H1 (cell line): ENCODE measurements at regions not wholly inside any gene's neighbourhood (a gene's known extent, or its start where the extent isn't known, plus 50 kb on each side); places are given as distances from the start of the nearest gene placed in this dataset.

Source experiments
- CTCF ChIA-PET: fragments of 300-600 bp; sonication (Branson Sonifier 250); formaldehyde crosslinking; loops from one replicate; lab custom pipeline; 2021; ENCODE audit not compliant: partially characterized antibody; lab: Charles Lee
- POLR2A ChIA-PET: fragments of 300-600 bp; sonication (Branson Sonifier 250); formaldehyde crosslinking; loops from one replicate; lab custom pipeline; 2021; ENCODE audit warnings: inconsistent platforms; ENCODE audit not compliant: partially characterized antibody; lab: Charles Lee
- DNase-seq, 2 experiments: peaks; one replicate each; pipeline versions ENCODE4 v3.0.0 to v3.0.0-alpha.2; 2010 to 2022; ENCODE audit warnings: low spot score in 2 of 2, low read depth in 1 of 2, mixed read lengths in 1 of 2
- FAIRE-seq: peaks from 2 replicates; lab custom pipeline; 2011; peaks lifted over from hg19 to GRCh38; lab: Jason Lieb, UNC
- H2AFZ ChIP-seq: 2 replicates; pipeline ENCODE4 v1.8.1; 2012; ENCODE audit warnings: low read length, inconsistent platforms
- H2AK5ac ChIP-seq: 2 replicates; pipeline ENCODE4 v1.6.1; 2013; ENCODE audit warnings: low read depth, low read length
- H2BK120ac ChIP-seq: replicated peaks from 2 replicates; pipeline ENCODE3; 2013; ENCODE audit warnings: low read depth, low read length, inconsistent platforms
- H2BK12ac ChIP-seq: 2 replicates; pipeline ENCODE4 v1.6.1; 2013; ENCODE audit warnings: low read depth, low read length
- H2BK15ac ChIP-seq: 2 replicates; pipeline ENCODE4 v1.6.1; 2013; ENCODE audit warnings: low read length
- H2BK20ac ChIP-seq: 2 replicates; pipeline ENCODE4 v1.6.1; 2013; ENCODE audit warnings: low read length
- H2BK5ac ChIP-seq: 2 replicates; pipeline ENCODE4 v1.6.1; 2013; ENCODE audit warnings: low read depth, low read length
- H3K14ac ChIP-seq: 2 replicates; pipeline ENCODE4 v1.6.1; 2013; ENCODE audit warnings: inconsistent platforms; ENCODE audit not compliant: insufficient read length
- H3K18ac ChIP-seq: 2 replicates; pipeline ENCODE4 v1.6.1; 2013; ENCODE audit warnings: low read length; ENCODE audit errors: extremely low read depth
- H3K23ac ChIP-seq: 2 replicates; pipeline ENCODE4 v1.6.1; 2013; ENCODE audit warnings: inconsistent platforms; ENCODE audit not compliant: insufficient read length
- H3K23me2 ChIP-seq: 2 replicates; pipeline ENCODE4 v1.6.1; 2013; ENCODE audit warnings: low read depth, low read length
- H3K27ac ChIP-seq: 2 replicates; pipeline ENCODE4 v1.6.1; 2011; ENCODE audit warnings: low read depth, low read length, inconsistent platforms
- H3K27me3 ChIP-seq, 4 experiments: replicated peaks in 1 of 4; 1 replicate in 1 of 4; 2 replicates in 3 of 4; pipeline versions ENCODE4 v1.6.1 to v1.8.1; 2011 to 2013; ENCODE audit warnings: low read length in 3 of 4, mild to moderate bottlenecking in 3 of 4, inconsistent platforms in 2 of 4, mixed read lengths in 2 of 4, moderate library complexity in 1 of 4; ENCODE audit not compliant: control insufficient read depth in 3 of 4, insufficient read depth in 3 of 4; ENCODE audit errors: extremely low read depth in 1 of 4
- H3K36me3 ChIP-seq, 4 experiments: 2 replicates each; pipeline versions ENCODE4 v1.6.1 to v1.8.1; 2011 to 2013; ENCODE audit warnings: mild to moderate bottlenecking in 4 of 4, low read length in 3 of 4, moderate library complexity in 2 of 4, control low read depth in 1 of 4, inconsistent platforms in 1 of 4; ENCODE audit not compliant: insufficient read depth in 4 of 4, control insufficient read depth in 2 of 4
- H3K4ac ChIP-seq: replicated peaks from 2 replicates; pipeline ENCODE3; 2013; ENCODE audit warnings: low read length, low read depth, mixed read lengths, inconsistent platforms; ENCODE audit not compliant: insufficient read length
- H3K4me1 ChIP-seq, 4 experiments: replicated peaks in 1 of 4; 1 replicate in 1 of 4; 2 replicates in 3 of 4; pipeline versions ENCODE4 v1.6.1 to v1.8.1; 2011 to 2013; ENCODE audit warnings: low read length in 3 of 4, inconsistent platforms in 2 of 4, mixed read lengths in 1 of 4; ENCODE audit not compliant: insufficient read depth in 4 of 4, control insufficient read depth in 3 of 4
- H3K4me2 ChIP-seq, 2 experiments: 2 replicates each; pipeline versions ENCODE4 v1.6.1 to v1.8.1; 2011 to 2013; ENCODE audit warnings: low read depth in 2 of 2, low read length in 2 of 2, control low read depth in 1 of 2, inconsistent platforms in 1 of 2, mild to moderate bottlenecking in 1 of 2; ENCODE audit not compliant: insufficient read depth in 1 of 2
- H3K4me3 ChIP-seq, 4 experiments: fragments of 200-600, 300-600 bp in 1 of 4; sonication (generic), shearing (Covaris generic), sonication (Bioruptor Twin) in 1 of 4; 2 replicates each; pipeline versions ENCODE4 v1.5.1 to v1.8.1; 2011 to 2016; ENCODE audit warnings: low read length in 4 of 4, low read depth in 3 of 4, control low read depth in 2 of 4, inconsistent platforms in 2 of 4, mild to moderate bottlenecking in 2 of 4, mixed read lengths in 1 of 4, moderate library complexity in 1 of 4; ENCODE audit not compliant: insufficient read depth in 2 of 4; ENCODE audit errors: extremely low read depth in 1 of 4
- H3K56ac ChIP-seq: replicated peaks from 2 replicates; pipeline ENCODE3; 2013; ENCODE audit warnings: low read depth, mild to moderate bottlenecking, mixed read lengths, low read length, inconsistent platforms; ENCODE audit not compliant: insufficient read length
- H3K79me1 ChIP-seq: 2 replicates; pipeline ENCODE4 v1.6.1; 2013; ENCODE audit warnings: low read depth, low read length, control low read depth
- H3K79me2 ChIP-seq, 2 experiments: 2 replicates each; pipeline versions ENCODE4 v1.6.1 to v1.8.1; 2012 to 2013; ENCODE audit warnings: low read length in 2 of 2, mild to moderate bottlenecking in 2 of 2, inconsistent platforms in 1 of 2; ENCODE audit not compliant: insufficient read depth in 2 of 2, control insufficient read depth in 1 of 2
- H3K9ac ChIP-seq, 4 experiments: replicated peaks in 1 of 4; 1 replicate in 1 of 4; 2 replicates in 3 of 4; pipeline versions ENCODE4 v1.6.1 to v1.8.1; 2011 to 2013; ENCODE audit warnings: low read depth in 3 of 4, low read length in 3 of 4, control low read depth in 2 of 4, mild to moderate bottlenecking in 2 of 4, moderate library complexity in 2 of 4, inconsistent platforms in 1 of 4; ENCODE audit errors: extremely low read depth in 1 of 4
- H3K9me3 ChIP-seq, 2 experiments: 2 replicates each; pipeline versions ENCODE4 v1.6.1 to v1.8.1; 2012 to 2013; ENCODE audit warnings: mild to moderate bottlenecking in 2 of 2, moderate library complexity in 2 of 2, control low read depth in 1 of 2, inconsistent platforms in 1 of 2, low read depth in 1 of 2, low read length in 1 of 2, mixed read lengths in 1 of 2; ENCODE audit not compliant: insufficient read depth in 2 of 2
- H4K20me1 ChIP-seq, 2 experiments: replicated peaks in 1 of 2; 2 replicates each; pipeline versions ENCODE3 to v1.8.1; 2011 to 2013; ENCODE audit warnings: inconsistent platforms in 2 of 2, low read length in 2 of 2, mild to moderate bottlenecking in 1 of 2; ENCODE audit not compliant: insufficient read depth in 2 of 2, control insufficient read depth in 1 of 2
- H4K5ac ChIP-seq: 2 replicates; pipeline ENCODE4 v1.6.1; 2013; ENCODE audit warnings: low read length, low read depth, mixed read lengths, inconsistent platforms; ENCODE audit not compliant: insufficient read length
- H4K8ac ChIP-seq: 2 replicates; pipeline ENCODE4 v1.8.0; 2013; ENCODE audit warnings: mild to moderate bottlenecking, moderate library complexity, low read length, inconsistent platforms; ENCODE audit not compliant: insufficient read depth; ENCODE audit errors: extremely low read depth
- H4K91ac ChIP-seq: replicated peaks from 2 replicates; pipeline ENCODE3; 2013; ENCODE audit warnings: low read length, mixed read lengths, inconsistent platforms; ENCODE audit not compliant: insufficient read length
- JUND ChIP-seq: IDR thresholded peaks from 2 replicates; pipeline ENCODE4 v1.6.1; 2011; ENCODE audit warnings: mild to moderate bottlenecking, improper control_type of control experiment, low read length
- KDM1A ChIP-seq: fragments of 200-600, 300-600 bp; sonication (generic); IDR thresholded peaks from 2 replicates; pipeline ENCODE4 v1.7.1; 2016; ENCODE audit warnings: mild to moderate bottlenecking, low read length, borderline replicate concordance
- KDM4A ChIP-seq: IDR thresholded peaks from one replicate; pipeline ENCODE4 v1.7.1; 2012; ENCODE audit warnings: low read depth, mild to moderate bottlenecking, moderate library complexity, low read length, inconsistent platforms; ENCODE audit not compliant: severe bottlenecking
- whole genome bisulfite sequencing, 2 experiments: shearing (Covaris generic) in 1 of 2; methylation state at CpG; one replicate each; pipeline versions ENCODE4 v1.1.6 to v1.1.7; 2013 to 2015; ENCODE audit warnings: low lambda C conversion rate in 2 of 2, mixed read lengths in 2 of 2, inconsistent platforms in 1 of 2, low coverage in 1 of 2, missing lambda C conversion rate in 1 of 2; ENCODE audit not compliant: insufficient replicate concordance in 2 of 2, insufficient coverage in 1 of 2, insufficient read length in 1 of 2; ENCODE audit errors: extremely low coverage in 1 of 2, missing lambda C conversion rate in 1 of 2; 5-methylcytosine and 5-hydroxymethylcytosine counted together

GRCh38 chr2:8255448-8255800 is 426.4 kb upstream of the ID2 start:
- POLR2A ChIA-PET, result no interaction called here
- Histone ChIP-seq H2BK5ac (peak overlapping the region; percentile 69; the same call in 1 of the 2 replicates), H3K4me2 (peak overlapping the region; percentile 11 to 28; a peak in 2 of 4 replicates), H3K23me2 (no peaks in the 10 kb centered on the region), H3K36me3 (no peaks in the 10 kb centered on the region), H4K8ac (no peak overlapping the region), H2BK20ac (no peak overlapping the region; the same call in 1 of the 2 replicates), H3K56ac (peak overlapping the region; percentile 33), H2BK120ac (peak overlapping the region; percentile 85), H4K5ac (no peak overlapping the region), H3K4ac (peak overlapping the region; percentile 19), H4K20me1 (no peaks in the 10 kb centered on the region), H3K4me1 (peaks cover 3 to 23% (median 19%) of the 10 kb centered on the region in 4 experiments), H3K14ac (no peak overlapping the region), H2BK12ac (peak overlapping the region; percentile 64; the same call in 1 of the 2 replicates), H2AFZ (no peak overlapping the region), H4K91ac (peak overlapping the region; percentile 99), H3K4me3 (no peak overlapping the region), H3K9ac (no peak overlapping the region), H3K79me1 (no peaks in the 10 kb centered on the region), H2AK5ac (no peak overlapping the region), H3K18ac (peak overlapping the region; percentile 11; the same call in 1 of the 2 replicates), H3K79me2 (no peaks in the 10 kb centered on the region), H3K23ac (no peak overlapping the region), H2BK15ac (no peak overlapping the region; the same call in 1 of the 2 replicates), H3K27me3 (no peaks in the 10 kb centered on the region; a peak in 1 of 7 replicates), H3K9me3 (peaks cover 4% of the 10 kb centered on the region in 2 experiments; a peak in 2 of 4 replicates), H3K27ac (0 out of 2 replicates have a peak overlapping the region, but pooled peaks have one; percentile 11)
- FAIRE-seq, result no peak
- CTCF ChIA-PET, result interaction anchor here (0.6 kb wide), 1 partner anchor 16 kb away, joined by 4 read pairs; no protein-coding TSS in a partner anchor
- no peak for DNase-seq
- TF ChIP-seq KDM4A, result no peak
- TF ChIP-seq JUND, result peak; percentile 82
- no peak for TF ChIP-seq KDM1A
- WGBS, 2 experiments, result 60% methylated on average over 1 of the region's 1 CpG; no CpG with 5 or more reads in 1 of the 2 experiments
